ENCODE measurements at regions not wholly inside any gene's neighbourhood (a gene's known extent, or its start where the extent isn't known, plus 50 kb on each side); places are given as distances from the start of the nearest gene placed in this dataset.

DNA sequence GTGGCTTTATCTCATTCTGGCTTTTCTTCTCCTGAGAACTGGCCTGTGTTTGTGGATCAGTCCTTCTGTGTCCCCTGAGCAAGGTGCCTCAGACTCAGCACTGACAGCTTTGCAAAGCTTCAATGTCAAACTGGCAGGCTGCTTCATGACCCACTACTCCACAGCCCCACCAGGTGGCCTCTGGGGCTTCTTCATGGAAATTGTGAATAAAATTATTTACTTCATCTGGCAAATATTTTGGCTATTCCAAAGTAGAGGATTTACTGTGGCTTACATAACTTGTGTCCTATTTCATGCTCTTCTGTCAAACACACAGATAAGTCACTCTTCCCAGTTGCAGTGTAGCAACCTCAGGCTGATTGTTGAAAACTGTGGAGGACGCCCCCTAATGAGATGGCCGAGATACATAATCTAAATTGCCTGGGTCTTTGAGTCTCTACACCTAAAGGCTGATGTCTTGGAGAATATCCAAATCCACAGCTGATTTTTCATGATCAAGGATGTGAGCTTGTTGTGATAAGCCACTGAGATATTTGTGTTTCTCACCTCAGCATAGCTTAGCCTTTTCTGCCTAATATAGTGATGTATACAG lies 721.9 kb upstream of the SLC10A2 start:
- Histone ChIP-seq H3K27ac (ENCODE audit: low read depth, low read length) (no peak overlapping the region), H3K4me3 (ENCODE audit: low read length) (no peak overlapping the region), H3K4me1 (ENCODE audit: control insufficient read depth, insufficient read depth, low read length) (no peaks in the 10 kb centered on the region), H3K36me3 (ENCODE audit: control insufficient read depth, insufficient read depth, low read length) (no peaks in the 10 kb centered on the region), H3K27me3 (ENCODE audit: control insufficient read depth, insufficient read depth, low read length, poor library complexity, severe bottlenecking) (no peaks in the 10 kb centered on the region), H3K9me3 (ENCODE audit: control insufficient read depth, low read length) (peaks cover 11% of the 10 kb centered on the region), H3K9ac (ENCODE audit: extremely low read depth, low read length, poor library complexity, severe bottlenecking) (no peak overlapping the region)
- Mint-ChIP-seq H3K36me3 (ENCODE audit: low read depth) (peaks cover 5% of the 10 kb centered on the region), H3K27ac (no peak overlapping the region), H3K27me3 (ENCODE audit: insufficient read depth) (no peaks in the 10 kb centered on the region), H3K4me3 (no peak overlapping the region), H3K4me1 (peaks cover 4% of the 10 kb centered on the region), H3K9me3 (peaks cover 40% of the 10 kb centered on the region)
- TF ChIP-seq, protein P1, sequence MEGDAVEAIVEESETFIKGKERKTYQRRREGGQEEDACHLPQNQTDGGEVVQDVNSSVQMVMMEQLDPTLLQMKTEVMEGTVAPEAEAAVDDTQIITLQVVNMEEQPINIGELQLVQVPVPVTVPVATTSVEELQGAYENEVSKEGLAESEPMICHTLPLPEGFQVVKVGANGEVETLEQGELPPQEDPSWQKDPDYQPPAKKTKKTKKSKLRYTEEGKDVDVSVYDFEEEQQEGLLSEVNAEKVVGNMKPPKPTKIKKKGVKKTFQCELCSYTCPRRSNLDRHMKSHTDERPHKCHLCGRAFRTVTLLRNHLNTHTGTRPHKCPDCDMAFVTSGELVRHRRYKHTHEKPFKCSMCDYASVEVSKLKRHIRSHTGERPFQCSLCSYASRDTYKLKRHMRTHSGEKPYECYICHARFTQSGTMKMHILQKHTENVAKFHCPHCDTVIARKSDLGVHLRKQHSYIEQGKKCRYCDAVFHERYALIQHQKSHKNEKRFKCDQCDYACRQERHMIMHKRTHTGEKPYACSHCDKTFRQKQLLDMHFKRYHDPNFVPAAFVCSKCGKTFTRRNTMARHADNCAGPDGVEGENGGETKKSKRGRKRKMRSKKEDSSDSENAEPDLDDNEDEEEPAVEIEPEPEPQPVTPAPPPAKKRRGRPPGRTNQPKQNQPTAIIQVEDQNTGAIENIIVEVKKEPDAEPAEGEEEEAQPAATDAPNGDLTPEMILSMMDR (conservative IDR thresholded peaks at IDR 0.05) = peak; percentile 79
- 60 to 77% methylated on average over 1 to 2 of the region's 2 CpGs for WGBS, 2 experiments (ENCODE audit: insufficient coverage in 1 of 2, insufficient read length in 1 of 2)
- DNase-seq = peak; percentile 68

- no peak overlapping the region for H3K4me3 ChIP-seq (ENCODE audit: low read length)
- H3K36me3 Mint-ChIP-seq (ENCODE audit: low read depth) = no peaks in the 10 kb centered on the region
- no peaks in the 10 kb centered on the region for H3K36me3 ChIP-seq (ENCODE audit: control insufficient read depth, insufficient read depth, low read length)
- no peaks in the 10 kb centered on the region for H3K27me3 ChIP-seq (ENCODE audit: control insufficient read depth, insufficient read depth, low read length, poor library complexity, severe bottlenecking)
- peak; percentile 51 for DNase-seq
- H3K27me3 Mint-ChIP-seq (ENCODE audit: insufficient read depth) = no peaks in the 10 kb centered on the region
- TF ChIP-seq, protein P1 (conservative IDR thresholded peaks at IDR 0.05) = peak; percentile 77
- peaks cover 17% of the 10 kb centered on the region for H3K9me3 Mint-ChIP-seq
- no peaks in the 10 kb centered on the region for H3K4me1 Mint-ChIP-seq
- no peak overlapping the region for H3K27ac ChIP-seq (ENCODE audit: low read depth, low read length)
- H3K27ac Mint-ChIP-seq = no peak overlapping the region
- WGBS, 2 experiments (ENCODE audit: insufficient coverage in 1 of 2, insufficient read length in 1 of 2) = 83 to 84% methylated on average over 6 to 8 of the region's 8 CpGs
- no peak overlapping the region for H3K9ac ChIP-seq (ENCODE audit: extremely low read depth, low read length, poor library complexity, severe bottlenecking)
- H3K4me3 Mint-ChIP-seq = no peak overlapping the region
- no peaks in the 10 kb centered on the region for H3K4me1 ChIP-seq (ENCODE audit: control insufficient read depth, insufficient read depth, low read length)
- H3K9me3 ChIP-seq (ENCODE audit: control insufficient read depth, low read length) = no peaks in the 10 kb centered on the region
These were observed 706.4 kb upstream of the SLC10A2 start for GRCh38 chr13:103772576-103772975.

- H3K9ac ChIP-seq (ENCODE audit: extremely low read depth, low read length, poor library complexity, severe bottlenecking) = no peak overlapping the region
- H3K27me3 ChIP-seq (ENCODE audit: control insufficient read depth, insufficient read depth, low read length, poor library complexity, severe bottlenecking) = no peaks in the 10 kb centered on the region
- no peak for DNase-seq
- Mint-ChIP-seq H3K9me3 (peaks cover 4% of the 10 kb centered on the region), H3K36me3 (ENCODE audit: low read depth) (no peaks in the 10 kb centered on the region), H3K27ac (no peak overlapping the region), H3K4me1 (no peaks in the 10 kb centered on the region), H3K4me3 (no peak overlapping the region), H3K27me3 (ENCODE audit: insufficient read depth) (no peaks in the 10 kb centered on the region)
- no peak overlapping the region for H3K27ac ChIP-seq (ENCODE audit: low read depth, low read length)
- H3K4me3 ChIP-seq (ENCODE audit: low read length) = no peak overlapping the region
- no peaks in the 10 kb centered on the region for H3K36me3 ChIP-seq (ENCODE audit: control insufficient read depth, insufficient read depth, low read length)
- no peaks in the 10 kb centered on the region for H3K4me1 ChIP-seq (ENCODE audit: control insufficient read depth, insufficient read depth, low read length)
- no peaks in the 10 kb centered on the region for H3K9me3 ChIP-seq (ENCODE audit: control insufficient read depth, low read length)
- TF ChIP-seq, protein P1 (conservative IDR thresholded peaks at IDR 0.05) = peak; percentile 65
- 79% methylated on average over 3 of the region's 3 CpGs; no CpG with 5 or more reads in 1 of the 2 experiments for WGBS, 2 experiments (ENCODE audit: insufficient coverage in 1 of 2, insufficient read length in 1 of 2)
These were observed 696.3 kb upstream of the SLC10A2 start for GRCh38 chr13:103762523-103762922.

All from endodermal cell (in vitro differentiated cells).